ENCODE measurements at regions not wholly inside any gene's neighbourhood (a gene's known extent, or its start where the extent isn't known, plus 50 kb on each side); places are given as distances from the start of the nearest gene placed in this dataset.

DNA sequence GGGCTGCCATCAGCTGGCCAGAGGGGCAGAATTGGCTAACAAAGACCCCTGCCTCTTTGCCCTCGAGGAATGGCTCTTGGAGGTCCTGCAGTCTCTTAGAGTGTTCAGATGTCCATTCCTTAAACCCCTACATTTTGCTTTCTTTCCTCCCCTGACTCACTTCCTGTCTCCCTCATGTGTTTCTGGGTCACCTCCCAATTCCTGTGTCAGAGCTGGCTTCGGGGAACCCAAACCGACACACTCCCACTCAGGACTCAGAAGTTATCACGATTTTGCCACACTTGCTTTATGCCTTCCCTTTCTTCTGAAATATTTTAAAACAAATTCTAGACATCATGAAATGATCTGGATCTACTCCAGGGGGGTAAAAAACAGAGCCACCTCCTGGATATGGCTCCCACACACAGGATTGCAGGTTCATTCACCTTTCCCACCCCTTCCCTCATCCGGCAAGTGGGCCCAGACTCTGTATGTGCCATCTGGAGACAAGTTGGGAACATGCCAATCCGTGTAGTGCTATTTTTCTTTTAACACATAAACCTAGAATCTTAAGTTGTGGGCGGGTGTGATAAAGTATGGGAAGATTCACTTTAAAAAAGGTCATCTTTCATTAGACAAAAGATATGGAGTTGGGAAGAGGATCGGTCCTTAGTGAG lies 145.7 kb downstream of the NXNL2 start:
- Histone ChIP-seq H3K4me1 (ENCODE audit: control insufficient read depth, insufficient read depth, low read length) (no peaks in the 10 kb centered on the region), H3K36me3 (ENCODE audit: control insufficient read depth, insufficient read depth, low read length) (no peaks in the 10 kb centered on the region), H3K27ac (ENCODE audit: low read length) (no peak overlapping the region), H3K27me3 (ENCODE audit: control insufficient read depth, insufficient read depth, low read length) (no peaks in the 10 kb centered on the region), H3K9me3 (ENCODE audit: control insufficient read depth, insufficient read depth, low read depth, low read length) (no peaks in the 10 kb centered on the region), H3K4me3 (ENCODE audit: low read depth in 2 of 2, low read length in 2 of 2) (no peak overlapping the region)
- intact Hi-C loops (cut with micrococcal nuclease; ENCODE audit: unreplicated experiment) = no loop called here
- BruUV-seq (replicated peaks) = no TSS peak
- DNase-seq (ENCODE audit: low read depth, low spot score) = no peak
- no peak for TF ChIP-seq SIN3A (IDR thresholded peaks at IDR 0.05; ENCODE audit: borderline replicate concordance, insufficient read depth, low read depth, low read length)
- no peak for TF ChIP-seq TCF7L2 (IDR thresholded peaks at IDR 0.05; ENCODE audit: low read depth, low read length)
- TF ChIP-seq, protein P1, sequence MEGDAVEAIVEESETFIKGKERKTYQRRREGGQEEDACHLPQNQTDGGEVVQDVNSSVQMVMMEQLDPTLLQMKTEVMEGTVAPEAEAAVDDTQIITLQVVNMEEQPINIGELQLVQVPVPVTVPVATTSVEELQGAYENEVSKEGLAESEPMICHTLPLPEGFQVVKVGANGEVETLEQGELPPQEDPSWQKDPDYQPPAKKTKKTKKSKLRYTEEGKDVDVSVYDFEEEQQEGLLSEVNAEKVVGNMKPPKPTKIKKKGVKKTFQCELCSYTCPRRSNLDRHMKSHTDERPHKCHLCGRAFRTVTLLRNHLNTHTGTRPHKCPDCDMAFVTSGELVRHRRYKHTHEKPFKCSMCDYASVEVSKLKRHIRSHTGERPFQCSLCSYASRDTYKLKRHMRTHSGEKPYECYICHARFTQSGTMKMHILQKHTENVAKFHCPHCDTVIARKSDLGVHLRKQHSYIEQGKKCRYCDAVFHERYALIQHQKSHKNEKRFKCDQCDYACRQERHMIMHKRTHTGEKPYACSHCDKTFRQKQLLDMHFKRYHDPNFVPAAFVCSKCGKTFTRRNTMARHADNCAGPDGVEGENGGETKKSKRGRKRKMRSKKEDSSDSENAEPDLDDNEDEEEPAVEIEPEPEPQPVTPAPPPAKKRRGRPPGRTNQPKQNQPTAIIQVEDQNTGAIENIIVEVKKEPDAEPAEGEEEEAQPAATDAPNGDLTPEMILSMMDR (IDR thresholded peaks at IDR 0.05) = no peak
- TF ChIP-seq, protein P2, sequence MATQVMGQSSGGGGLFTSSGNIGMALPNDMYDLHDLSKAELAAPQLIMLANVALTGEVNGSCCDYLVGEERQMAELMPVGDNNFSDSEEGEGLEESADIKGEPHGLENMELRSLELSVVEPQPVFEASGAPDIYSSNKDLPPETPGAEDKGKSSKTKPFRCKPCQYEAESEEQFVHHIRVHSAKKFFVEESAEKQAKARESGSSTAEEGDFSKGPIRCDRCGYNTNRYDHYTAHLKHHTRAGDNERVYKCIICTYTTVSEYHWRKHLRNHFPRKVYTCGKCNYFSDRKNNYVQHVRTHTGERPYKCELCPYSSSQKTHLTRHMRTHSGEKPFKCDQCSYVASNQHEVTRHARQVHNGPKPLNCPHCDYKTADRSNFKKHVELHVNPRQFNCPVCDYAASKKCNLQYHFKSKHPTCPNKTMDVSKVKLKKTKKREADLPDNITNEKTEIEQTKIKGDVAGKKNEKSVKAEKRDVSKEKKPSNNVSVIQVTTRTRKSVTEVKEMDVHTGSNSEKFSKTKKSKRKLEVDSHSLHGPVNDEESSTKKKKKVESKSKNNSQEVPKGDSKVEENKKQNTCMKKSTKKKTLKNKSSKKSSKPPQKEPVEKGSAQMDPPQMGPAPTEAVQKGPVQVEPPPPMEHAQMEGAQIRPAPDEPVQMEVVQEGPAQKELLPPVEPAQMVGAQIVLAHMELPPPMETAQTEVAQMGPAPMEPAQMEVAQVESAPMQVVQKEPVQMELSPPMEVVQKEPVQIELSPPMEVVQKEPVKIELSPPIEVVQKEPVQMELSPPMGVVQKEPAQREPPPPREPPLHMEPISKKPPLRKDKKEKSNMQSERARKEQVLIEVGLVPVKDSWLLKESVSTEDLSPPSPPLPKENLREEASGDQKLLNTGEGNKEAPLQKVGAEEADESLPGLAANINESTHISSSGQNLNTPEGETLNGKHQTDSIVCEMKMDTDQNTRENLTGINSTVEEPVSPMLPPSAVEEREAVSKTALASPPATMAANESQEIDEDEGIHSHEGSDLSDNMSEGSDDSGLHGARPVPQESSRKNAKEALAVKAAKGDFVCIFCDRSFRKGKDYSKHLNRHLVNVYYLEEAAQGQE (IDR thresholded peaks at IDR 0.05; ENCODE audit: insufficient read depth in 1 of 2, low read depth in 2 of 2, low read length in 1 of 2) = no peak
- no peak for TF ChIP-seq POLR2AphosphoS5 (IDR thresholded peaks at IDR 0.05; ENCODE audit: low read depth, low read length)
- no peak for ATAC-seq
- ChIA-PET CTCF (no interaction called here), POLR2A (no interaction called here)
- in situ Hi-C loops (cut with HindIII; ENCODE audit: low pct_unique_long_range_greater_than_20kb, low sequenced_read_pairs) = no loop called here

DNA sequence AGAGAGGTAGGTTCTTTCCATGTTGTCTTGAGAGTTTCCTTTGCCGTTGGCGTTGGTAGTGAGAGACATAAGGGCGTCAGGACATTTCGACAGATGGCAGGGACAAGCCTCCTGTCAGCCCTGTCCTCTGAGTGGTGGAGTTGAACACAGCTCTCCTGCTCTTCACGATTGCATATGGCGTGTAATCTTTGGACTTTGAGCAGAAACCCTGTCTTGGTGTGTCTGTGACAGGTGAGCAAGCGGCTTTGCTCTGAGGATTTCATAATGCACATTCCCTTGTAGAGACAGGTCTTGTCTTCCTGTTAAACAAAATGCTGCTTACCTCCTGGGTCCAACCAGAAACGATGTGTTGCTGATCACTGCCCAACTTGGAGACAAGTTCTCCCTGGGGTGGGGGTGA lies 146.5 kb downstream of the NXNL2 start:
- ChIA-PET CTCF (no interaction called here), POLR2A (no interaction called here)
- BruUV-seq (replicated peaks) = no TSS peak
- intact Hi-C loops (cut with micrococcal nuclease; ENCODE audit: unreplicated experiment) = no loop called here
- no peaks in the 10 kb centered on the region for H3K4me1 ChIP-seq (ENCODE audit: control insufficient read depth, insufficient read depth, low read length)
- no peak overlapping the region for H3K4me3 ChIP-seq (ENCODE audit: low read depth in 2 of 2, low read length in 2 of 2)
- in situ Hi-C loops (cut with HindIII; ENCODE audit: low pct_unique_long_range_greater_than_20kb, low sequenced_read_pairs) = no loop called here
- no peak overlapping the region for H3K27ac ChIP-seq (ENCODE audit: low read length)
- ATAC-seq = no peak
- H3K36me3 ChIP-seq (ENCODE audit: control insufficient read depth, insufficient read depth, low read length) = no peaks in the 10 kb centered on the region
- TF ChIP-seq, protein P2 (IDR thresholded peaks at IDR 0.05; ENCODE audit: insufficient read depth in 1 of 2, low read depth in 2 of 2, low read length in 1 of 2) = no peak
- TF ChIP-seq SIN3A (IDR thresholded peaks at IDR 0.05; ENCODE audit: borderline replicate concordance, insufficient read depth, low read depth, low read length) (no peak), TCF7L2 (IDR thresholded peaks at IDR 0.05; ENCODE audit: low read depth, low read length) (no peak), POLR2AphosphoS5 (IDR thresholded peaks at IDR 0.05; ENCODE audit: low read depth, low read length) (no peak)
- TF ChIP-seq, protein P1 (IDR thresholded peaks at IDR 0.05) = no peak
- no peaks in the 10 kb centered on the region for H3K9me3 ChIP-seq (ENCODE audit: control insufficient read depth, insufficient read depth, low read depth, low read length)
- no peaks in the 10 kb centered on the region for H3K27me3 ChIP-seq (ENCODE audit: control insufficient read depth, insufficient read depth, low read length)
- DNase-seq (ENCODE audit: low read depth, low spot score) = no peak
